ENCODE measurements at regions not wholly inside any gene's neighbourhood (a gene's known extent, or its start where the extent isn't known, plus 50 kb on each side); places are given as distances from the start of the nearest gene placed in this dataset.

GRCh38 chr14:86015941-86016340 lies 486.0 kb downstream of the FLRT2 start:
- DNase-seq: no peak

DNA sequence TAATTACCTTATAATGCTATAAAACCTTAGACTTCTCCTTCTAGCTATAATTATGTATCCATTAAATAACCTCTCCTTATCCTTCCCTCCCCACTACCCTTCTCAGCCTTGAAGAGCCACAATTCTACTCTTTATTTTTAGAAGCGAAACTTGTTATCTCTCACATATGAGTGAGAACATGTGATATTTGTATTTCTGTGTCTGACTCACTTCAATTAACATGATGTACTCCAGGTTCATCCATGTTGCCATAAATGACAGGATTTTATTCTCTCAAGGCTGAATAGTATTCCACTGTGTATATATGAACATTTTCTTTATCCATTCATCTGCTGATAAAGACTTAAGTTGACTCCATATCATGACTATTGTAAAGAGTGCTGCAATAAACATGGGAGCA lies 485.6 kb downstream of the FLRT2 start:
- DNase-seq: no peak

DNA sequence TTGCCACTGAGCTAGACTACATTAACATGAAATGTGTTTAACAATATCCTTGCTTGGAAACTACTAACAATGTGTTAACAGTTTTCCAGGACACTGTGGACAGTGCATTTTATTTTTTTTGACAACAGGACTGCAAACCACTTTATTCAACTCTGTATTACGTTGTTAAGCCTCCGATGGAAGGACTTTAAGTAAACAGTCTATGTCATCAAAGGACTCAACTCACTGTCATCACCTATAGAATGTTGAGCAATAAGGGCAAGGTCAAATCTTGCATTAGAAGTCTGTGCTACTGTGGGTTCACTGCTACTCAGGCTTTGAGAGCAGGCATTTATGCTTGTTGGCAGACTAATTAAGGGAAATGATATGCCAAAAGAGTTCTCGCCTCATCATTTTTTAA lies 483.7 kb downstream of the FLRT2 start:
- no peak for DNase-seq

DNA sequence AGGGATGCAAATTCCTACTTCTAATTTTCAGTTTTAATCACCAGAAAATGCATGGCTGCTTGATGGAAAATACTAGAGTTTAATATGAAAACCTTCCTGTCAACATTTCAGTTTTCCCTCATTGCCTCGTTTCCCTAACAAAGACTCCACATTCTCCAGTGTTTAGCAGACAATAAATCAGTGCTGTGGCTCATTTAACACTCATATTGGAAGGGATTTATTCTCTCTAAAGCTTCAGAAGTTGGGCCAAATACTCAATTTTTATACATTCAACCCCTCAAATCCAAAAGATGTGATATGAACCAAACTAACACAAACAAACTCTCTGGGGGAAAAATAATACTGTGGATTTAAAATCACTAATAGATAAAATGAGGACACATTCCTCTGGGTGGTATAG lies 482.5 kb downstream of the FLRT2 start:
- no peak for DNase-seq

GRCh38 chr14:86003998-86004397 lies 474.1 kb downstream of the FLRT2 start:
- no peak for DNase-seq

GRCh38 chr14:85996551-85996950 lies 466.6 kb downstream of the FLRT2 start:
- DNase-seq: no peak

DNA sequence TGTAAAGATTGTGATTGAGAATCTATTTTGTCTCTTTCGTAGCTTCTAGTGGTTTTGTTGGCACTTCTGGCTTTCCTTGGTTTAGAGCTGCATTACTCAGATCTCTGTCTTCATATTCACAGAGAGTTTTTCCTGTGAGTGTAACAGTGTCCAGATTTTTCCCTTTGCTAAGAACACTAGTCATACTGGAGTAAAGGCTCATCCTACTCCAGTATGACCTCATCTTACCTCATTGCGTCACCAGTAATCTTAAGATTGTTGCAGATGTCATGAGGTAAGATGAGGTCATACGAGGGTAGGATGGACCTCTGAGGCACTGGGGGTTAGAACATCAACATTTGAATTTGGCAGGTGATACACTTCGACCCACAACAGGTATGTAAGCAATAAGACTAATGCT lies 461.2 kb downstream of the FLRT2 start:
- no peak for DNase-seq

DNA sequence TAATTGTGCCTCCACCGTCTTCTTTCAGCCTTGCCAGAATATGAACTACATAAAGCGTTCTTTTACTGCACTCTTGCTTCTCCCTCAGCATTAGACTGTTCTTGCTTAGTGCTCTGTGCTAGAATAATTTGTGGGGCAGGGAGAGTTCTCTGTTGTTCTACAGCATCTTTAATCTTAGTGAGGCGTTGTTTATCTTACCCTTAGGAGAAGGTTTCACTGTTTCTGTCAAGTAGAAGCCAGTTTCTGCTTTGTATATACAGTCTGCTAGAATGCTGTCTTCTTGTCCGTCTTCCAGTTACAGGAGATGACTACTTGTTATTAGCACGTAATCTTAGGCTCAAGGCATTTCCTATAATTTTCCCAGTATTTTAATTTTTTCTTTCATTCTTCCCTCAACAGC lies 458.0 kb downstream of the FLRT2 start:
- no peak for DNase-seq

DNA sequence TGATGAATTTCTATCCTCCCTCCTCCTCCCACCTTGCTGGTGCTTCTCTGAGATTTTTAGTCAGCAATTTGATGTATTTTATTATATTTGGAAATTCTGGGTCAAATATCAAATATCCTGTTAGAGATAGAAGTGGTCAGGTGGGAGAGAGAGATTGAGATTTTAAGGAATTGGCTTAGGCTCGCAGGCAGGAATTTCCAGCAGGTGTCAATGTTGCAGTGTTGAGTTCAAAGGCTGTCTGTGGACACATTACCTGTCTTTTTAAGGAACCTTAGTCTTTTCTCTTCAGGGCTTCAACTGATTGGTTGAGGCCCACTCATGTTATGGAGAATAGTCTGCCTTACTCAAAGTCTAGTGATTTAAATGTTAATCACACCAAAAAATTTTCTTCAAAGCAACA lies 457.3 kb downstream of the FLRT2 start:
- no peak for DNase-seq

DNA sequence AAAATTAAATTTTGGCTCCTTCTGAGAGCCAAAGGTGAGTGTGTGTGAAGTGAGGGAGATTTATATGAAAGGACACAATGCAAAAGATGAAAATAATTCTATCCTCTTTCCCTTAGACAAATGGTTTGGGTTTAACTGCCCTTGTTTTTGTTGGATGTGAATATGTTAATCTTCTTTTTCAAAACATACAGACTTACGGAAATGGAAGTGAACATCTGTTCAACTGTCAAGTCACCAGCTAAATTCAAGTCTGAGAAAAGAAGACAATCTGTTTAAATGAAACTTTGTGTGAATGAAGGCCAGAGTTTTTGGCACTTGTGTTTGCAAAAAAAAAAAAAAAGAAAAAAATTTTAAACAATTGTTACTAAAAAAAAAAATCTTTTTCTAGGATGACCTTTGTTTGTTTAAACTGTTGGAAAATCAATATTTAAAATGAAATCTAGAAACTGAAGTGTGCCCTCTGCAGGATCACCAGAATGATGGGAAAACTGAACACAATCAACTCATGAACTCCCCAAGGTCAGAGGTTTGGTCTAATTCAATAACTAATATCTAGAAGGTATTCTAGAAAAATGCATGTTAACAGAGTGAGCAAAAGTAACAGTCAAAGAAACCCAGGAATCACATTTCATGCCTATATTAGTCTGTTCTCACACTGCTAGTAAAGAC lies 448.8 kb downstream of the FLRT2 start:
- no peak for DNase-seq

GRCh38 chr14:85974602-85975001 lies 444.7 kb downstream of the FLRT2 start:
- DNase-seq: no peak

GRCh38 chr14:85963486-85963885 lies 433.5 kb downstream of the FLRT2 start:
- no peak for DNase-seq

- DNase-seq: no peak
These were observed 430.8 kb downstream of the FLRT2 start for GRCh38 chr14:85960756-85961155.

DNA sequence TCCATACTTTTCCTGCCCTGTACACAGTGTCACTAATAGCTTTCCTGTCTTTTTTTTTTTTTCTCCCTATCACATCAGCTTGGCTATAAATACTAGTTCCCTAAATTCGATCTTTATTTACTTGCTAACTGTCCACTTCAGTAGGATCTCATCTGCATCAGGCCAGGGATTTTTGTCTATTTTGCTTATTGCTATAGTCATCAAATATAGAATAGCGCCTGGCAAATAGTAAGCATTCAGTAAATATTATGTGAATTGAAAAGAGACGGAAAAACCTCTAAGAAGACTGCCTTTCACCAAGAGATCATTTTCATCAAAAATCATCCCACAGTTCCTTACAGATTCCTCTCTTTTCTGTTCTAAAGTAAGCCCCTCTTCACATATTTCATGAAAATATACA lies 429.1 kb downstream of the FLRT2 start:
- DNase-seq: no peak

- DNase-seq: no peak
These were observed 428.1 kb downstream of the FLRT2 start for GRCh38 chr14:85958069-85958468.

DNA sequence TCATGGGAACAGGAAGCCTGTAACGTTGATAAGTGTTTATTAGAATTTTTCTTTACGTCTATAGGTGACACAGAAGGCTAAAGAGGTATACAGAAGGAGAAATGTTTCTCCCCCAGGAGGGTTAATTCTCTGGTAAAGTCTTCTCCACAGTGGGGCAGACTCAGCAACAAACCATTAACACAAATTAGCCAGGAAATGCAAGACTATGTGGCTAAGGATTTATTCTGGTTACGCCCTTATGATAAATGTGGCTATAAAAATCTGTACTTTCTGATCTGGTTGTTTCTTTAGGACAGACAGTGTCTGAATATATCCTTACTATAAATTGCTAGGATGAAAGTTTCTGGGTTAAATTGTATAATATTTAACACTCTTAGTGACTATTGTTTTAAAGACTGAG lies 423.3 kb downstream of the FLRT2 start:
- DNase-seq: no peak

DNA sequence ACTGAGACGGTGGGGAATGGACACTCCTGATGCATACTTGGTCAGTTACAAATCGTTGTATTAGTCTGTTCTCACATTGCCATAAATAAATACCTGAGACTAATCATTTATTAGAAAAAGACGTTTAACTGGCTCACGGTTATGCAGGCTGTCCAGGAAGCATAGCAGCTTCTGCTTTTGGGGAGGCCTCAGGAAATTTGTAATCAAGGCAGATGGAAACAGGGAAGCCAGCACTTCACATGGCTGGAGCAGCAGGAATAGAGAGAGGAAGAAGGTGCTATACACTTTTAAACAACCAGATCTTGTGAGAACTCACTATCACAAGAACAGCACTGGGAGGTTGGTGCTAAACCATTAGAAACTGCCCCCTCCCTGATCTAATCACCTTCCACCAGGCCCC lies 418.2 kb downstream of the FLRT2 start:
- no peak for DNase-seq

DNA sequence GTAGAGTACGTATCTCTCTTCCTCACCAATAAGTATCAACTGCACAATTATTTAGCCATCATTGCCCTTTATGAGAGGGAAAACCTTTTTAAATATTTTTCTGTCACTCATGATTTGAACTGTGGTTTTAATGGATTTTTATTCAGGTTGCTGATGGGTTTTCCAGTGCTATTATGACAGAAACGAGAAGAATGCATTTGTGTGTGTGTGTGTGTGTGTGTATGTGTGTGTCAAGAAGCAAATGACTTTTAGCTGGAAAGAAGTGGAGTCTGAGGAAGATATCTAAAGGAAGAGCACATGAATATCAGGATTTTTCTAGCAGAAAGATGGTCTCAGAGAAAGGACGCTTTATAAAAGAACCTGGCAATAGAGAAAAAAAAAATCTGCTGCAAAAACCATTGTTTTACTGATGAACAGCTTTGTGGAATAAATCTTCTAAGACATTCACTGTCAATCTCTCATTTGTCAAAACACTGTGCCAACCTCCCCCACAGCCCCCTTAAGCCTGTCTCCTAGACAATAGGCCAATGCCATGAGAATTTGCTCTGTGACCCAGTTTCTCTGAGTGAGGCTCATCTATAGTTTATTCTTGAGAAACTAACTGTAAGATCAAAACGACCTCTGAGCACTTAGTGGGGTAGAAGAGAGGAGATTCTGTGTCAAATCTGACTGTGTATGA lies 417.7 kb downstream of the FLRT2 start:
- no peak for DNase-seq

GRCh38 chr14:85943192-85943591 lies 413.2 kb downstream of the FLRT2 start:
- DNase-seq: no peak

DNA sequence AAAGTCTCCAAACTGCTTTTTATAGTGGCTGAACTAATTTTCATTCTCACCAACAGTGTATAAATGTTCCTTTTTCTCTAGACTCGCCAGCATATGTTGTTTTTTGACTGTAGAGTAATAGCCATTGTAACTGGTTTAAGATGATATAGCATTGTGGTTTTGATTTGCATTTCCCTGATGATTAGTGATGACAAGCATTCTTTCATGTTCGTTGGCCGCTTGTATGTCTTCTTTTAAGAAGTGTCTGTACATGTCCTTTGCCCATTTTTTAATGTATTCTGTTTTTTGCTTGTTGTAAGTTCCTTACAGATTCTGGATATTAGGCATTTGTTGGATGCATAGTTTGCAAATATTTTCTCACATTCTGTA lies 404.9 kb downstream of the FLRT2 start:
- no peak for DNase-seq

DNA sequence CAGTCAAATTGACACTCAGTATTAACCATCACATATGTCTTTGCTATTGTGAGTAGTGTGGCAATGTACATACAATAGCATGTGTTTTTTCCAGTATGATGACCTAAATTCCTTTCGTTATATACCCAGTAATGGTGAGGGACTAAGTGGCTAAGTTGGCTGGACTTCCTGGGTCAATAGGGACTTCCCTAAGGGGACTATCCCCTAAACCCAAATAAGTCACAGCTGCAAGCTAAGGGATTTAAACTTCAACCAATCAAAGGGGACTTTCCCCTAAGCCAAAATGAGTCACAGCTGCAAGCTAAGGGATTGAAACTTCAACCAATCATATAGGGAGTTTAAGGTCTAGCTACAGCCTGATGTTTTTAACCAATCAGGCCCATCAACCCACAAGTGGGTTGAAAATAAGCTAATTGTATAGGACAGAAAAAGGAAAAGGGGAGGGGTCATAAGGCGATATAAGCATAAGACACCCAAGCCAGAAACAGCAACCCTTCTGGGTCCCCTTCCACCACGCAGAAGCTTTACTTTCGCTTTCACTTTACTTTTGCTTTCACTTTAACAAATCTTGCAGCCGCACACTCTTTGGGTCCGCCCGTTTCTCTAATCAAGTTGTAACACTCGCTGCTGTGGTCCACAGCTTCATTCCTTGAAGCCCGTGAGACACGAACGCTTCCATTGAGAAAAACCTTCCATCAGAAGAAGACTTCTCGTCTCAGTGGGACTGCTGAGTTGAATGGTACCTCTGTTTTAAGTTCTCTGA lies 404.4 kb downstream of the FLRT2 start:
- peak in 1 of 51 donors; percentile 7 for DNase-seq

GRCh38 chr14:85921241-85921640 lies 391.3 kb downstream of the FLRT2 start:
- peak in 16 of 51 donors; percentile 6 to 55 (median 18) for DNase-seq

GRCh38 chr14:85917716-85918115 lies 387.8 kb downstream of the FLRT2 start:
- DNase-seq: peak in 9 of 51 donors; percentile 2 to 26 (median 13)
